ENCODE measurements at regions not wholly inside any gene's neighbourhood (a gene's known extent, or its start where the extent isn't known, plus 50 kb on each side); places are given as distances from the start of the nearest gene placed in this dataset.

- no peak for TF ChIP-seq GATA3 (IDR thresholded peaks at IDR 0.05; ENCODE audit: low read depth, low read length)
- TF ChIP-seq GATA2 (IDR thresholded peaks at IDR 0.05; ENCODE audit: low read depth, low read length), result no peak
These were observed 72.2 kb downstream of the RIN2 start for GRCh38 chr20:19830211-19830785.

All from SH-SY5Y (cell line).